Gastroesophageal sphincter (tissue), 3 donors: ENCODE measurements at regions not wholly inside any gene's neighbourhood (a gene's known extent, or its start where the extent isn't known, plus 50 kb on each side); places are given as distances from the start of the nearest gene placed in this dataset.

Experiments
- POLR2A ChIP-seq, 2 donors: fragments of 450-650 bp; IDR thresholded peaks; one replicate each; pipeline ENCODE4 v1.6.1; 2017; ENCODE audit warnings: antibody characterized with exemption in 2 of 2, mild to moderate bottlenecking in 2 of 2, moderate library complexity in 1 of 2
- POLR2AphosphoS5 ChIP-seq: sonication (generic); formaldehyde crosslinking; IDR thresholded peaks from one replicate; pipeline ENCODE4 v1.6.1; 2017; ENCODE audit warnings: antibody characterized with exemption
- TF ChIP-seq, protein P1 (sequence below), 4 experiments: fragments of 200-600 bp in 2 of 4; fragments of 450-650 bp in 2 of 4; sonication (generic) in 1 of 4; IDR thresholded peaks; one replicate each; pipeline ENCODE4 v1.5.1; 2017 to 2019; ENCODE audit warnings: antibody characterized with exemption in 4 of 4, mild to moderate bottlenecking in 2 of 4, moderate library complexity in 2 of 4

- TF ChIP-seq, protein P1, sequence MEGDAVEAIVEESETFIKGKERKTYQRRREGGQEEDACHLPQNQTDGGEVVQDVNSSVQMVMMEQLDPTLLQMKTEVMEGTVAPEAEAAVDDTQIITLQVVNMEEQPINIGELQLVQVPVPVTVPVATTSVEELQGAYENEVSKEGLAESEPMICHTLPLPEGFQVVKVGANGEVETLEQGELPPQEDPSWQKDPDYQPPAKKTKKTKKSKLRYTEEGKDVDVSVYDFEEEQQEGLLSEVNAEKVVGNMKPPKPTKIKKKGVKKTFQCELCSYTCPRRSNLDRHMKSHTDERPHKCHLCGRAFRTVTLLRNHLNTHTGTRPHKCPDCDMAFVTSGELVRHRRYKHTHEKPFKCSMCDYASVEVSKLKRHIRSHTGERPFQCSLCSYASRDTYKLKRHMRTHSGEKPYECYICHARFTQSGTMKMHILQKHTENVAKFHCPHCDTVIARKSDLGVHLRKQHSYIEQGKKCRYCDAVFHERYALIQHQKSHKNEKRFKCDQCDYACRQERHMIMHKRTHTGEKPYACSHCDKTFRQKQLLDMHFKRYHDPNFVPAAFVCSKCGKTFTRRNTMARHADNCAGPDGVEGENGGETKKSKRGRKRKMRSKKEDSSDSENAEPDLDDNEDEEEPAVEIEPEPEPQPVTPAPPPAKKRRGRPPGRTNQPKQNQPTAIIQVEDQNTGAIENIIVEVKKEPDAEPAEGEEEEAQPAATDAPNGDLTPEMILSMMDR (IDR thresholded peaks at IDR 0.05), result no peak
- TF ChIP-seq POLR2AphosphoS5, result no peak
- TF ChIP-seq POLR2A (IDR thresholded peaks at IDR 0.05), result no peak
Observed at GRCh38 chr6:142700032-142700431, 244.9 kb downstream of the HIVEP2 start.
